ENCODE measurements at regions not wholly inside any gene's neighbourhood (a gene's known extent, or its start where the extent isn't known, plus 50 kb on each side); places are given as distances from the start of the nearest gene placed in this dataset.

DNA sequence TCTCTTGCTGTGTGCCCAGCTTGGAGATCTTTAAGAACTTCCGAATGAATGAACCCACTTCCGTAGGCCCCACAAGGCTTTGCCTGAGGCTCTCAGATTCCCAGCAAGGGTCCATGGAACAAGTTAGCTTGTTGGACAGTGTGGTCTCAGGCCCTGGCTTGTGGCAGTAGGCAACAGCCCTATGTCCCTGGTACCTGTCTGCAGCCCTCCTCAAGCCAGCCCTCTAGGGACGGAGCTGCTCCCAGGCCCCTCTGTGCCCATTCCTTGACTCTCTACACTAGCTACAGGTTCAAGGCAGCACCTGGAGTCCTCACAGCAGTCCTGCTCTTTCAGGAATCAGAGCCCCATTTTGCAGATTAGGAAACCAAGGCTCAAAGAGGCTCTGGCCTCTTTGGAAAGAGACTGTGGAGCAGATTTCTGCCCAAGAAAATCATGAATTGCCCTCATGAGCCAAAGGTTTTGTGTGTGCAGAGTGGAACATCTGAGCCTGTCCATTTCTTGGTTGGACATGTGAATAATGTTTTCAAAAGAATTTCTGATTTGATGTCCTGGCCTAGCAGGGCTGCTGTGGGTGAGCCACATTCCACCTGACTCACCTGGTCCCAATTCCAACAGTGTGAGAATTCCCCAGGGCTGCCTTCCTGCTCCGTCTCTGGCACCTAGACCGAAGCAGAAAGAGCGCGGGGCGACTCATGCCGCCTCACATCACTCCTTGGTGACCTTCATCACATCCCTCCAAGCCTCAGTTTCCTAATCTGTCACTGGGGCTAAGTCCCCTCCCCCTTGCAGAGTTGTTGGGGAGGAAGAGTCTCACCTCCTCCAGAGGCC lies 131.7 kb downstream of the BARX1 start:
- no peak for TF ChIP-seq CTCF (IDR thresholded peaks at IDR 0.05)
- TF ChIP-seq POLR2A (IDR thresholded peaks at IDR 0.05) = no peak
